Fibroblast of lung (primary cell): ENCODE measurements at regions not wholly inside any gene's neighbourhood (a gene's known extent, or its start where the extent isn't known, plus 50 kb on each side); places are given as distances from the start of the nearest gene placed in this dataset.
A peak's percentile ranks its signal among the peaks of the same experiment; 100 is the strongest.

Experiments
- DNase-seq, 2 donors: peaks; one replicate each; pipeline versions ENCODE4 v3.0.0 to v3.0.0-alpha.2; 2010; ENCODE audit warnings: low read depth in 2 of 2
- H2AFZ ChIP-seq: 2 replicates; pipeline ENCODE4 v1.5.1; 2012; ENCODE audit warnings: low read length, control low read depth, inconsistent platforms
- H3K27ac ChIP-seq: 2 replicates; pipeline ENCODE4 v1.5.1; 2011; ENCODE audit warnings: low read length, control low read depth; ENCODE audit not compliant: insufficient read depth
- H3K27me3 ChIP-seq: 2 replicates; pipeline ENCODE4 v1.5.1; 2011; ENCODE audit warnings: mild to moderate bottlenecking, low read length; ENCODE audit not compliant: control insufficient read depth, insufficient read depth
- H3K36me3 ChIP-seq: 2 replicates; pipeline ENCODE4 v1.5.1; 2011; ENCODE audit warnings: low read length; ENCODE audit not compliant: control insufficient read depth, insufficient read depth
- H3K4me1 ChIP-seq: 2 replicates; pipeline ENCODE4 v1.5.1; 2011; ENCODE audit warnings: low read length; ENCODE audit not compliant: control insufficient read depth, insufficient read depth; ENCODE audit errors: extremely low read depth
- H3K4me2 ChIP-seq: 2 replicates; pipeline ENCODE4 v1.5.1; 2011; ENCODE audit warnings: low read length, control low read depth; ENCODE audit not compliant: insufficient read depth; ENCODE audit errors: extremely low read depth
- H3K4me3 ChIP-seq, 4 experiments: fragments of 200-600 bp in 1 of 4; sonication (generic) in 1 of 4; replicated peaks in 1 of 4; 2 replicates each; pipeline ENCODE4 v1.5.1; 2011 to 2016; ENCODE audit warnings: low read length in 4 of 4, low read depth in 3 of 4, mild to moderate bottlenecking in 3 of 4, control low read depth in 2 of 4, inconsistent platforms in 1 of 4, mixed read lengths in 1 of 4; ENCODE audit not compliant: insufficient read depth in 1 of 4; ENCODE audit errors: control extremely low read depth in 1 of 4
- H3K79me2 ChIP-seq: 2 replicates; pipeline ENCODE4 v1.5.1; 2012; ENCODE audit warnings: mild to moderate bottlenecking, low read length, inconsistent platforms; ENCODE audit not compliant: control insufficient read depth, insufficient read depth
- H3K9ac ChIP-seq: 2 replicates; pipeline ENCODE4 v1.5.1; 2011; ENCODE audit warnings: mild to moderate bottlenecking, low read length, control low read depth; ENCODE audit not compliant: insufficient read depth
- H3K9me3 ChIP-seq: 2 replicates; pipeline ENCODE4 v1.5.1; 2012; ENCODE audit warnings: low read depth, low read length; ENCODE audit not compliant: control insufficient read depth, insufficient read depth
- H4K20me1 ChIP-seq: 2 replicates; pipeline ENCODE4 v1.5.1; 2011; ENCODE audit warnings: low read length; ENCODE audit not compliant: control insufficient read depth, insufficient read depth; ENCODE audit errors: extremely low read depth
- CTCF ChIP-seq, 2 donors: IDR thresholded peaks in 1 of 2; conservative IDR thresholded peaks in 1 of 2; 1 replicate in 1 of 2; 2 replicates in 1 of 2; pipeline ENCODE4 v1.5.1; 2011 to 2012; ENCODE audit warnings: low read length in 2 of 2, control low read depth in 1 of 2, inconsistent platforms in 1 of 2, low read depth in 1 of 2, mild to moderate bottlenecking in 1 of 2
- EZH2 ChIP-seq: IDR thresholded peaks from 2 replicates; pipeline ENCODE4 v1.5.1; 2012; ENCODE audit warnings: low read length, control low read depth, mild to moderate bottlenecking; ENCODE audit errors: missing control alignments

GRCh38 chr4:10944321-10944720 lies 259.8 kb upstream of the CLNK start:
- no peak overlapping the region for H3K4me3 ChIP-seq
- DNase-seq = no peak
- TF ChIP-seq CTCF (conservative IDR thresholded peaks at IDR 0.05 in 1 of 2, IDR thresholded peaks at IDR 0.05 in 1 of 2; ENCODE audit: low read depth in 1 of 2, low read length in 2 of 2) (no peak), EZH2 (no peak)

DNA sequence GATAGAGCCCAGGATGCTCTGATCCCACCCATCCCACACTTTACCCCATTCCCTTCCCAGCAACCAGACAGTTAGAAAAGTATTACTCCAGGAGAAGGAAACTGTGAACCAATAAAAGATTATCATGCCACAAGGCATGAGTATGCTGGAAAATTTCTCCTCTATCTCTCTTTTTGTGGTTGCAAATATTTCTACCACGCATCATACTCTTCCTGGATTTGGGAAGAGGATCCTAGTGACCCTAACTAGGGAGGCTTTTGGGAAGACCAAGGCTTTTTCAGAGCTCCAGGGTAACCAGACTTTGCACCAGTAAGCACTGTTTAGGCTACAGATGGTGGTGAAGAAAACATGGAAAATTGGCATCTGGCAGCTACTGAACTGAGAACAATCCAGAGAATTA lies 257.6 kb upstream of the CLNK start:
- H3K36me3 ChIP-seq = no peaks in the 10 kb centered on the region
- H3K4me2 ChIP-seq = no peak overlapping the region
- peak in 1 of 2 donors; percentile 61 for DNase-seq
- H3K9me3 ChIP-seq = no peaks in the 10 kb centered on the region
- H4K20me1 ChIP-seq = no peaks in the 10 kb centered on the region
- H3K4me3 ChIP-seq = no peak overlapping the region
- no peaks in the 10 kb centered on the region for H3K27me3 ChIP-seq
- H3K9ac ChIP-seq = no peak overlapping the region
- no peaks in the 10 kb centered on the region for H3K4me1 ChIP-seq
- TF ChIP-seq EZH2 (no peak), CTCF (conservative IDR thresholded peaks at IDR 0.05 in 1 of 2, IDR thresholded peaks at IDR 0.05 in 1 of 2; ENCODE audit: low read depth in 1 of 2, low read length in 2 of 2) (no peak)
- H3K27ac ChIP-seq = no peak overlapping the region
- no peaks in the 10 kb centered on the region for H3K79me2 ChIP-seq
- no peak overlapping the region for H2AFZ ChIP-seq

More at GRCh38 chr4:10944321-10944720, 259.8 kb upstream of the CLNK start:
- Histone ChIP-seq H3K27me3 (no peaks in the 10 kb centered on the region), H3K9ac (no peak overlapping the region), H4K20me1 (no peaks in the 10 kb centered on the region), H3K27ac (no peak overlapping the region), H3K79me2 (no peaks in the 10 kb centered on the region), H3K4me1 (no peaks in the 10 kb centered on the region), H2AFZ (no peak overlapping the region), H3K9me3 (no peaks in the 10 kb centered on the region), H3K36me3 (no peaks in the 10 kb centered on the region), H3K4me2 (no peak overlapping the region)

GRCh38 chr4:10929818-10930217 lies 245.2 kb upstream of the CLNK start:
- H3K4me3 ChIP-seq = no peak overlapping the region
- H3K27me3 ChIP-seq = no peaks in the 10 kb centered on the region
- no peaks in the 10 kb centered on the region for H4K20me1 ChIP-seq
- no peaks in the 10 kb centered on the region for H3K9me3 ChIP-seq
- H3K27ac ChIP-seq = no peak overlapping the region
- no peaks in the 10 kb centered on the region for H3K36me3 ChIP-seq
- H2AFZ ChIP-seq = no peak overlapping the region
- H3K79me2 ChIP-seq = no peaks in the 10 kb centered on the region
- no peak overlapping the region for H3K4me2 ChIP-seq
- no peak for DNase-seq
- H3K4me1 ChIP-seq = no peaks in the 10 kb centered on the region
- no peak overlapping the region for H3K9ac ChIP-seq
- TF ChIP-seq CTCF (conservative IDR thresholded peaks at IDR 0.05 in 1 of 2, IDR thresholded peaks at IDR 0.05 in 1 of 2; ENCODE audit: low read depth in 1 of 2, low read length in 2 of 2) = no peak
- no peak for TF ChIP-seq EZH2
